GM19351 (cell line): ENCODE measurements at regions not wholly inside any gene's neighbourhood (a gene's known extent, or its start where the extent isn't known, plus 50 kb on each side); places are given as distances from the start of the nearest gene placed in this dataset.
"Not testable (repeated sequence)": the region's sequence is repeated elsewhere in the genome, so short reads cannot be mapped to it uniquely, and the experiment has no call there.

Experiments used
- ATAC-seq: cut with Tn5 transposase; IDR thresholded peaks from one replicate; pipeline ENCODE4 v1.9.1; 2021; ENCODE audit warnings: mild to moderate bottlenecking, moderate library complexity; ENCODE audit not compliant: unreplicated experiment

- ATAC-seq, result no peak
Observed at GRCh38 chrX:125089761-125090445, 229.8 kb upstream of the TEX13C start.

- ATAC-seq, result no peak
Observed at GRCh38 chrX:125093852-125094251, 225.8 kb upstream of the TEX13C start.

- ATAC-seq, result no peak
Observed at GRCh38 chrX:125094901-125095300, 224.8 kb upstream of the TEX13C start.

- no peak for ATAC-seq
Observed at GRCh38 chrX:125096469-125096868, 223.2 kb upstream of the TEX13C start.

- ATAC-seq, result no peak
Observed at GRCh38 chrX:125096870-125097269, 222.8 kb upstream of the TEX13C start.

GRCh38 chrX:125101971-125102755 is 217.5 kb upstream of the TEX13C start:
- ATAC-seq, result no peak

- ATAC-seq, result no peak
Observed at GRCh38 chrX:125103693-125104092, 216.0 kb upstream of the TEX13C start.

GRCh38 chrX:125108921-125109320 is 210.8 kb upstream of the TEX13C start:
- no peak for ATAC-seq

GRCh38 chrX:125131164-125131563 is 188.5 kb upstream of the TEX13C start:
- ATAC-seq, result peak; percentile 58

GRCh38 chrX:125132274-125132673 is 187.4 kb upstream of the TEX13C start:
- peak; percentile 67 for ATAC-seq

- ATAC-seq, result no peak
Observed at GRCh38 chrX:125137521-125137920, 182.2 kb upstream of the TEX13C start.

- no peak for ATAC-seq
Observed at GRCh38 chrX:125150231-125150630, 169.4 kb upstream of the TEX13C start.

GRCh38 chrX:125151146-125151545 is 168.5 kb upstream of the TEX13C start:
- no peak for ATAC-seq

- no peak for ATAC-seq
Observed at GRCh38 chrX:125152011-125152410, 167.7 kb upstream of the TEX13C start.

- ATAC-seq, result no peak
Observed at GRCh38 chrX:125153621-125154020, 166.1 kb upstream of the TEX13C start.

GRCh38 chrX:125154288-125155257 is 165.1 kb upstream of the TEX13C start:
- ATAC-seq, result not testable (repeated sequence)

- not testable (repeated sequence) for ATAC-seq
Observed at GRCh38 chrX:125155296-125156033, 164.2 kb upstream of the TEX13C start.

- no peak for ATAC-seq
Observed at GRCh38 chrX:125170459-125170858, 149.2 kb upstream of the TEX13C start.

GRCh38 chrX:125172531-125172930 is 147.1 kb upstream of the TEX13C start:
- ATAC-seq, result no peak

GRCh38 chrX:125175991-125176584 is 143.6 kb upstream of the TEX13C start:
- no peak for ATAC-seq
